ENCODE measurements at regions not wholly inside any gene's neighbourhood (a gene's known extent, or its start where the extent isn't known, plus 50 kb on each side); places are given as distances from the start of the nearest gene placed in this dataset.

DNA sequence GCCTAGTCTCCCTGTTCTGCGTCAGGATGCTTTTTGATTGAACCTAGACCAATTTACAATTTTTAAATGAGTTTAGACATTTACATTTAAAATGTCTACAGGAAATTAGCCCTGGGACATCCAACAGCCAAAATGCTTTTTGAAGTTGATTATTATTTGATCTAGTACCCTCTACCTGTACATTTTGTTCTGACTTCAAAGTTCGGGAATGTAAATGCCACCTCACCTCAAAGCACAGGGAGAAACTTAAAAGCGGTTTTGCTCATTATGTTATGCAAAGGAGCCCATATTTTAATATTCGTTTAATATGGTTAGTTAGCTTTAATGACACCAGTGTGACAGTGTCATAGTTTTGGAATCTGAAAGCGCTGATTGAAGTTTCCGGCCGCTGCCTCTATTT, 80.1 kb upstream of the FAM204A start:
- TF ChIP-seq, protein P1, sequence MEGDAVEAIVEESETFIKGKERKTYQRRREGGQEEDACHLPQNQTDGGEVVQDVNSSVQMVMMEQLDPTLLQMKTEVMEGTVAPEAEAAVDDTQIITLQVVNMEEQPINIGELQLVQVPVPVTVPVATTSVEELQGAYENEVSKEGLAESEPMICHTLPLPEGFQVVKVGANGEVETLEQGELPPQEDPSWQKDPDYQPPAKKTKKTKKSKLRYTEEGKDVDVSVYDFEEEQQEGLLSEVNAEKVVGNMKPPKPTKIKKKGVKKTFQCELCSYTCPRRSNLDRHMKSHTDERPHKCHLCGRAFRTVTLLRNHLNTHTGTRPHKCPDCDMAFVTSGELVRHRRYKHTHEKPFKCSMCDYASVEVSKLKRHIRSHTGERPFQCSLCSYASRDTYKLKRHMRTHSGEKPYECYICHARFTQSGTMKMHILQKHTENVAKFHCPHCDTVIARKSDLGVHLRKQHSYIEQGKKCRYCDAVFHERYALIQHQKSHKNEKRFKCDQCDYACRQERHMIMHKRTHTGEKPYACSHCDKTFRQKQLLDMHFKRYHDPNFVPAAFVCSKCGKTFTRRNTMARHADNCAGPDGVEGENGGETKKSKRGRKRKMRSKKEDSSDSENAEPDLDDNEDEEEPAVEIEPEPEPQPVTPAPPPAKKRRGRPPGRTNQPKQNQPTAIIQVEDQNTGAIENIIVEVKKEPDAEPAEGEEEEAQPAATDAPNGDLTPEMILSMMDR (conservative IDR thresholded peaks at IDR 0.05; ENCODE audit: low read length), result no peak
- TF ChIP-seq EZH2phosphoT487 (IDR thresholded peaks at IDR 0.05; ENCODE audit: borderline replicate concordance, low read depth, low read length), result no peak

All from OCI-LY7 (cell line).